ENCODE measurements at regions not wholly inside any gene's neighbourhood (a gene's known extent, or its start where the extent isn't known, plus 50 kb on each side); places are given as distances from the start of the nearest gene placed in this dataset.

GRCh38 chr14:26730929-26731618 lies 133.2 kb upstream of the NOVA1 start:
- no peak for TF ChIP-seq EZH2 (IDR thresholded peaks at IDR 0.05; ENCODE audit: borderline replicate concordance, insufficient read depth, low read depth, low read length, poor library complexity, severe bottlenecking)
- TF ChIP-seq, protein P1, sequence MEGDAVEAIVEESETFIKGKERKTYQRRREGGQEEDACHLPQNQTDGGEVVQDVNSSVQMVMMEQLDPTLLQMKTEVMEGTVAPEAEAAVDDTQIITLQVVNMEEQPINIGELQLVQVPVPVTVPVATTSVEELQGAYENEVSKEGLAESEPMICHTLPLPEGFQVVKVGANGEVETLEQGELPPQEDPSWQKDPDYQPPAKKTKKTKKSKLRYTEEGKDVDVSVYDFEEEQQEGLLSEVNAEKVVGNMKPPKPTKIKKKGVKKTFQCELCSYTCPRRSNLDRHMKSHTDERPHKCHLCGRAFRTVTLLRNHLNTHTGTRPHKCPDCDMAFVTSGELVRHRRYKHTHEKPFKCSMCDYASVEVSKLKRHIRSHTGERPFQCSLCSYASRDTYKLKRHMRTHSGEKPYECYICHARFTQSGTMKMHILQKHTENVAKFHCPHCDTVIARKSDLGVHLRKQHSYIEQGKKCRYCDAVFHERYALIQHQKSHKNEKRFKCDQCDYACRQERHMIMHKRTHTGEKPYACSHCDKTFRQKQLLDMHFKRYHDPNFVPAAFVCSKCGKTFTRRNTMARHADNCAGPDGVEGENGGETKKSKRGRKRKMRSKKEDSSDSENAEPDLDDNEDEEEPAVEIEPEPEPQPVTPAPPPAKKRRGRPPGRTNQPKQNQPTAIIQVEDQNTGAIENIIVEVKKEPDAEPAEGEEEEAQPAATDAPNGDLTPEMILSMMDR (IDR thresholded peaks at IDR 0.05): no peak
